ENCODE measurements at regions not wholly inside any gene's neighbourhood (a gene's known extent, or its start where the extent isn't known, plus 50 kb on each side); places are given as distances from the start of the nearest gene placed in this dataset.
"Not testable (repeated sequence)": the region's sequence is repeated elsewhere in the genome, so short reads cannot be mapped to it uniquely, and the experiment has no call there.

DNA sequence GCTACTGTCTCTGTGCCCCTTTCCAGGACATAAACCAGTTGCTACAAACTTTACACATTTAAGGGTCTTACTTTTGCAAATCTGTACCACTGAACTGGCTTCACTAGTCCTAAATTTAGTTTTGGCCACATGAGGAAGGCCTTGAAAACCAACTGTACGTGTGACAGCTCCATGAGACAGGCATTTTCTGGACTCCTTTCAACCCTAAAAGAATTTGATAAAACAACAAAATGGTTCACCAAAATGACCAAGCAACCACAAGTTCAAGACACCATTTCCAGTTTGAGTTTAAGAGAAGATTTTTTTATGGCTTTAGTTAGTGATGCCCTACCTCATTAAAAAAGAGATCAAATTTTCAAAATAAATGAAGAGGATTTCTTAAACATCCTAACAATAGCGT lies 246.4 kb downstream of the ZNF674 start:
- no peak for DNase-seq

DNA sequence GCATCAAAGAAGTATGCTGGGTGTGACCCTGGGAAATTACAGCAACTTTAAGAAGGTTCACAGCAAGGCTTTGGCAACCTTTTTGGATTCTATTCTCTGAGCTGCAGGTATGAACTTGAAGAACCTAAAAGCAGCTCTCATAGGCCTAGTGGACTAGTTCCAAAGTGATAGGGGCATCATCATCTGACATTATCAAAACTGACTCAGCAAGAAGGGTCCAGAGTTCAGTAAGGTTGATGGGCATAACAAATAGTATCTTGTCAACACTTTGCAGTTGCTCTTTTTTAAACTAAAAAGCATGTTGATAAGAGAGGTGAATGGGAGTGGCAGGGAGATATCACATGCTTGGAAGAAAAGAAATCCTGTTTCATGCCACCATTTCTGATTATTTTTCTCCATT lies 249.3 kb downstream of the ZNF674 start:
- no peak for DNase-seq

DNA sequence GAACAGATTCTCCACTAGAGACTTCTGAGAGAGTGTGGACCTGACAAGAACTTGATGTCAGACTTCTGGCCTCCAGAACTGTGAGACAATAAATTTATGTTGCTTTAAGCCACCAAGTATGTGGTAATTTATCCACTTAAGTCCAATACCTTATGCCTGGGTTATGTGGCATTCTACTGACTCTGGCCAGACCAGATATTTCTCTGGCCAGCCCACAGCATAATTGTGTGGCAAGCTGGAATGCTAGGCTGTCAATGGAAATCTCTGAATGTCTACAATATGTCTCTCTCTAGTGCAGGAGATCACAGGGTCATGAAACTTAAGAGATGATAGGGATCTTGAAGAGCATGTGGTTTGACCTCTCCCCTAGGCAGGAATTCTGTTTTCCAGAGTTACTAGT lies 251.0 kb downstream of the ZNF674 start:
- no peak for DNase-seq

DNA sequence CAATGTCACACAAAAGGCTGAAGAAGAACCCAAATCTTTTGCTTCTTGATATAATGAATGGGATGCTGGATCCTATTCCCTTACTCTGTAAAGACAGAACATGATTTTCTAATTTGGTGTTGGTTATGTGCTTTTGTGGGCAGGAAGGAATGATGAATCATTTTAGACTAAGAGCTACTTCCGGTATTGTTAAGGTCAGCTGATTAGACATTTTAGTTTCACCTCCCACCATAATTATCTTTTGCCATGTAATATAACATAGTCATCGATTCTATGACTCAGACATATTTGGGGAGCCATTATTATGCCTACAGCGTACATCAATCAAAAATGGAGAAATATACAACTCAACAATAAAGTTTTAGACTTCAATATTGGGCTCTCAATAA lies 265.3 kb downstream of the ZNF674 start:
- DNase-seq = no peak

DNA sequence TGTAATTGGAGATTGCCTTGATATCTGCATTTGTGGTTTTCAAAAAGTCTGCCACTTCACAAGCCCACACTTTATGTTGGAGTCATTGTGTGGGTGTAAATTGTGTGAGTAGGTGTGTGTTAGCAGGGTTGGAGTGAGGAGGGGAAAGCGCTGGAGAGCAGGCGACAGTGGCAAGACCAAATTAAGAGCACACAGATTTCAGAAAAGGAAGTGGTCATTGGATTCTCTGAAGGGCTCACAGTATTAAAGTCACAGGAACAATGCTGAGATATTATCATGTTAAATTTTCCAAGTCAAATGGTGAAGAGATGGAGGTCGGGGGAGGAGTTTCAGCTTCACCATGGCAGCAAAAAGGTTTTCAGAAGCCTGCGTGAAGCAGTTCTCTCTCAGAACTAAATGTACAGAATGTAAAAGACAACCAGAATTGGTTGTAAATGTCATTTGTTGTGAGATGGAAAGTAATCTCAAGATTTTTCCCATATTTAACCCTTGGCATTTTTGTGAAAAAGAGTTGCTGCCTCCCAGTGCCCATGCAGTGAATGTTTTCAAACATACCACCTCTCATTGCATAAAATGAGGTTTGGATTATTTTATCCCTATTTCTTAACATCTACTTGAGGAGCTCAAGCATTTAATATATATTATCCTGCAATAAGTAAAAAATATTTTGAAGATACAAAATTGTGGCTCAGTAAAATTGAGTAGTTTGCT lies 265.9 kb downstream of the ZNF674 start:
- DNase-seq = no peak

DNA sequence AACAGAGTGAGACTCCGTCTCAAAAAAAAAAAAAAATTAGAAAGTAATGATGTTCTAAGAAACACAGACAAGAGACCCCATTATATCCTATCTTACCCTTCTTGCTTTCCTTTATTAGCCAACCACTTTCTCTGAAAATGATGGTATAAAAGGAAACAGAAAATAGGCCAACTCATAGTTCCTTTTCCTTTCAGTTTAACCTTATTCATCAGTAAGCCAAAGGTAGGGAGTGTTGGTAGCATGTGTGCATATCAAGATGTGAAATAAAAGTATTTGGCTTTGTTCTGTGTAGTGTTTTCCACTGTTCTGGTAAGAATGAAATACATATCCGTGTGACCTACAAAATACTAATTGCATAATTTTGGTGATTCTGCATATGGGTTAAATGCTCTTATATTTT lies 266.6 kb downstream of the ZNF674 start:
- DNase-seq = no peak

DNA sequence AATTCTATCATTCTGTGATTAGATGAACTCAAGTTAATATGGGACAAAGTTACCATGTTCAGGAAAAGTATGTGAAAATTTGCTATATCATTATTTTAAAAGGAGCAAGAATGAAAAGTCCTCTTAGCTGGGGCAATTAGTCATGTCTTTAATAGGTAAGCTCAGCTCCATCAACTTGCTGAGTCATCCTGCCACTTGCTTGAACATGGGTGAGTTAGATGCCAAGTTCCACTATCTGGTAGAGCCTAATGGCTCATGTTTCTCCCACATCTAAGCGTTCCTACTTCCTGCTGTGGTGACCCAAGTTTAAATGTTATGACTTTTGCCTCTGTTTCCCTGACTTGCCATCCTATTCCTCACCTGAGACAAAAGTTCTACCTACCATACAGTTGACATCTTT lies 276.8 kb downstream of the ZNF674 start:
- no peak for DNase-seq

DNA sequence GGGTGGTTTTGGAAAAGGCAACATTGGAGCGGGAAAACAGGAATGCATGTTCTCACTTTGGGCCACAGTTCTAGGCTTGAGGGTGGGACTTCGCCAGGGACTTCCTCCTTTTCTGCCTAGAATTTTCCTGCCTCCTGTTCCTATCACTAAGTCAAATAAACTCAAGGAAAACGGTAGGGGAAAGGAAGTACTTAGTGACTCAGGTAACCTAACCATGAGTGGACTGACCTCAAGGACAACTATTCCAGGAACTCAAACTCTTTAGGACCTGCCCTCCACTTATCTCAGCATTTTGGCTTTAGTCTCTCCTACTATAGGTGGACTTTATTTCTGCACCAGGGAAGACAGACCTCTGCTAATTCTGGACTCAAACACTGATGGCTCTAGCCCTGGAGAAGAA lies 281.7 kb downstream of the ZNF674 start:
- no peak for DNase-seq

DNA sequence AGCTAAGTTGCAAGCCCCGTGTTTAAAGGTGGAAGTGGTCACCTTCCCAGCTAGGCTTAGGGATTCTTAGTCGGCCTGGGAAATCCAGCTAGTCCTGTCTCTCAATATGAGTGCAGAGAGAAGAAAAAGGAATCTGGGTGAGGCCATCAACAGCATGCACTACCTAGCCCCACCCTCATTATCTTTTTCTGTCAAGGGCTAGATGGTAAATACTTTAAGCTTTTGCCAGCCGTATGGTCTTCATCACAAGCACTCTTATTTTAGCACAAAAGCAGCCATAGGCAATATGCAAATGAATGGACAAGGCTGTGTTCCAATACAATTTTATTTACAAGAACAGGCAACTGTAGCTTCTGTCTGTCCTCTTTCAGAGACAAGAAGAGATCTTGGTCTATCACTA lies 282.9 kb downstream of the ZNF674 start:
- DNase-seq = no peak

DNA sequence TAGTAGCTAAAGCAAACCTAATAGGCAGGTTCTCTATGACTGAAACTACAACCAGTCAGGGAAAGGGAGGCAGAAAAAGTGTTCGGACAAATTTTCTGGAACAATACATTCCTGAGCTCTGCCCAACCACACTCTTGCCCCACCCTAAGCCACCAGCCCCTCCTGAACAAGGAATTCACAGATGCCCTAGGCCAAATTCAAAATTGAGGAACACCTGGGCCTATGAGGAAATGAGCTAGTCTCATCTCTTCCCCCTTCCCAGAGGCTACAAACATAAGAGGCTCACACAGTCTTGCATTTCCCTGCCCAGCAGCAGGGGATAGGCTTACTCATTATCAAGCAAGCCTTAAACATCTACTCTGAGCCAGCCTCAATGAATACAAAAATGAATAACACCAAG lies 284.7 kb downstream of the ZNF674 start:
- DNase-seq = no peak

DNA sequence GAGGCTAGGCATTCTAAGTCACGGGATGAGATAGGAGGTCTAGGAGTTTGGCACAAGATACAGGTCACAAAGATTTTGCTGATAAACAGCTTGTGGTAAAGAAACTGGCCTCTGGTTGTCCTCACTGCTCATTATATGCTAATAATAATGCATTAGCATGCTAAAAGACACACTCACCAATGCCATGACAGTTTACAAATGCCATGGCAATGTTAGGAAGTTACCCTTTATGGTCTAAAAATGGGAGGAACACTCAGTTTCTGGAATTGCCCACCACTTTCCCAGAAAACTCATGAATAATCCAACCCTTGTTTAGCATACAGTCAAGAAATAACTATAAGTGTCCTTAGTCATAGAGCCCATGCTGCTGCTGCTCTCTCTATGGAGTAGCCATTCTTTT lies 286.9 kb downstream of the ZNF674 start:
- no peak for DNase-seq

DNA sequence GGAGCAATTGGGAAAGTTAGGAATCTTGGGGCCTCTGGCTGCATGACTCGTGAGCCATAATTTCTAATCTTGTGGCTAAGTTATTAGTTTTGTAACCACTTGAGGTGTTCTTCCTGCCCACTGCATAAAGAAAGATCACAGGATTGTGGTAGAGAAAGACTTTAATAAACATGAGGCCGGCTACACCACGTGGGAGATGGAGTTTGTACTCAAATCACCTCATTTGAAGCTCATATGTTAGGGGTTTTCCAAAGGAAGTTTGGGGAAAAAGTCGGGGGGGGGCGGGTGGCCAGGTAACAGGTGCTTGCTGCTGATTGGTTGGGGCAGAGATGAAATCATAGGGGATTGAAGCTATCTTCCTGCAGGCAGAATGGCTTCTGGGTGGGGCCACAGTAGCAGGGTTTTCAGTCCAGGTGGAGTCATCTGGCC lies 287.8 kb downstream of the ZNF674 start:
- DNase-seq = no peak

DNA sequence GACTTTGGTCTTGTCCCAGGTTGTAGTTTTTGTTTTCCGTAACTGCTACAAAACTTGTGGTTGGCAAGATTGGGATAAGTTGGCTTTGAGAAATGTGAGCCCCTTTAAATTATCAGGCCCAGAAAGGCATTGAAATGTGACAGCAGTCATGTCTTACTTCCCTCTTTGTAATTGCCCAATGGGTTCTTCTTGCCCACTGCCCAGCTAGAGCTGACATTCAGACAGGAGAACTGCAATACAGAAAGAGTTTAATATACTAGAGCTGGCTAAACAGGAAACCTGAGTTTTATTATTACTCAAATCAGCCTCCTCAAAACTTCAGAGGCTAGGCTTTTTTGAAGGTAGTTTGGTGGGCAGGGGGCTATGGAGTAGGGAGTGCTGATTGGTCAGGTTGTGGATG lies 288.3 kb downstream of the ZNF674 start:
- DNase-seq = no peak

DNA sequence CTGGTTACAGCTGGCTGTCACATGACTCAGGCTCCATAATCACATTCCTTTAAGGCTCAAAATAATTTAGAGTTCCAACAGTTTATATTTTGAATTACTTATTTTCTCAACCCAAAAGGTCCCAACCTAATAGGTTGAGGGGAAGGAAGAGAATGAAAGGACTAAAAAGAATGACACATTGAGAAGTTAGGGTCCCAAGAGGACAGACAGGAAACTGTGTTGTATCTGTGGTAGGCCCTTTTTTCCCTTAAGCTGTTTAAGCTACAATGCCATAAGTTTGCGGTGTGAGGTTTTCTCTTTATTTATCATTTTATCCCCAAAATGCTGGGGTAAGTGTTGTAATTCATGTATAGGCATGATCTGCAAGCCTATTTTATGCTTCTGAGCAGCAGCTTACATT lies 290.2 kb downstream of the ZNF674 start:
- no peak for DNase-seq

DNA sequence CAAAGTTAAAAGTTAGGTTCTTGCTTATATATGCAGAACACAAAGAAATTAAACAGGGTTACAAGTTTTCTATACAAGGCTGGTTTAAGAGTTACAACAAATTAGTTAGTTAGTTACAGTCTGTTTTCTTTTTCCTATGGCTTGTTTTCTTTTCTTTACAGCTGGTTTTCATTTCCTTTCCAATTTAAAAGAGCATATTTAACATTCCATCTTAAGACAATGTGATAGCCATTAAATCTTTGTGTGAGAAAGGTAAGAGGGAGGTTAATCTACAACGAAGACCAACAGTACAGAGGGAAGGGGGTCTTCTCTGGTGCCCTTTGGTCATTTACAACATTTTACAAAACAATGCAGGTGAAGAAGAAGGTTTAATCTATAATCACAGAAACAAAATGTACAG lies 290.6 kb downstream of the ZNF674 start:
- DNase-seq = no peak

DNA sequence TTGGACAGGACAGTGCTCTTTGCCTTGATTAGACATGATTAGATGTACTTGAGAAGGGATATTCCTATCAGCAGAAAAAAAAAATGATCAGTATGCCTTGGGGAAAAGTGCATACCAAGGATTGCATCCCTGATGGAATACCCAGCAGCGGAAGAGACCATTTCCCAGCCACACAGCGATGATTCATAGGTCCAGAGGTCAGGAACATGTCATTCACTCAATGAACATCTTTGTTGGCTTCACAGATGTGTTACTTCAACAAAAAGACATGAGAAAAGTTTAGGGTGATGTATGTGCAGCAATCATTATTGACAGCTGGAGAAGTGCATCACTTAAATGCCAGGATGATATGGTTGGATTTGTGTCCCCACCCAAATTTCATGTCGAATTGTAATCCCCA lies 293.5 kb downstream of the ZNF674 start:
- DNase-seq = no peak

DNA sequence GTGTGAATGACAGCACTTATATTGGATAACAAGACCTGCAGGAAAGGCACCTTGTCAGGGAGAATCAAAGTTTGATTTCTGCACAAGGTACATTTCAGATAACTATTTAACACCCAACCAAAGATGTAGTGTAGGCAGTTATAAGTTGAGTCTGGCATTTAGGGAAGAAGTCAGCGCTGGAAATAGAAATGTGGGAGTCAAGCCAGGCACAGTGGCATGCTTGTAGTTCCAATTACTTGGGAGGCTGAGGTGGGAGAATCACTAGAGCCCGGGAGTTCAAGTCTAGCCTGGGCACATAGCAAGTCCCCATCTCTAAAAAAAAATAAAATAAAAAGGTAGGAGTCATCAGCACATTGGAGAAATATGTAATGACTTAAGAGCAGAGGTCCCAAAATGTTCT lies 295.1 kb downstream of the ZNF674 start:
- DNase-seq = no peak

DNA sequence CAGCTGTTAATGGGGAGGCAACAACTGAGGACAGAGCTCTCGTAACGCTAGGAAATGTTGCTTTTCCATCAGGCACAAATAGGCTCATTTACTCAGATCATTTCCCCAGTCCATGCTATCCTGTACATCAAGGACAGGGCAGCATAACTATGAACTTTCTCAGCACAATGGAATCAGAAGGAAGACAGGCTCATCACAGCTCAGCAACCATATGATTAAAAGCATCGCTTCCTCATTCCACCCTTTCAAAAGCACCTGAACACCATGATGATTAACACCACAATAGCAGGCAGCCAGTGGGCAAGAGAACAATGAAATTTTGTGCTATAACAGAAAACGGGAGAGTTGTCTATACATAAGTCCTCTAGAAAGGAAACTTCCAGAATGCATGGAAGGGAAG lies 297.8 kb downstream of the ZNF674 start:
- DNase-seq = no peak

DNA sequence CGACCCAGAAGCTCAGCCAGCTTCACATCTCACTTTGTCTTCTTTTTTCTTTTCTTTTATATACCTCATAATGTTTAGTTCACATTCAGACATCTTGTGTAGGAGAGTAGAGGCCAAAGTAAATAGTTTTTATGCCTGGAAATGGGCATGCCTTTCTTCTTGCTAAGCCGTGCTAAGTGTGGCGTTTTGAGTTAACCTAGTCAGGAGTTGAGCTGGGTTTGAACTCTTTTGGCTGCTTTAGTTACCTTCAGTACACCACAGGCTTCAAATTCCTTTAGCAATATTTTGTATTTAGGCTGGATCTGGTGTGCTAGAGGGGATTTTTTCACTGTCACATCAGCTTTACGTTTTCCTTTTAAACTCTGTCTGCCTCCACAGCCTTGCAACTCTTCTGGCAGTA lies 300.8 kb downstream of the ZNF674 start:
- DNase-seq = no peak

DNA sequence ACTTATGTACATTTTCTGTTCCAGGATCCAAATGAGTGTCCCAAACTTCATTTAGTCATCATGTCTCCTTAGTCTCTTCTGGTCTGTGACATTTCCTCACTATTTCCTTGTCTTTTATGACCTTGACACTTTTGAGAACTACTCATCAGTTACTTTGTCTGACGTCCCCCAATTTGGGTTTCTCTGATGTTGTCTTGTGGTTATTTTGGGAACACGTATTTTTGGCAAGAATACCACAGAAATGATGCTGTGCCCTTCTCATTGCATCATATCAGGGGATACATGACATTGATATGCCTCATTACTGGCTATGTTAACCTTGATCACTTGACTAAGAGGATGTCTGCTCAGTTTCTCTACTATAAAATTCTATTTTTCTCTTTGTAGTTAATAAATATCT lies 308.8 kb downstream of the ZNF674 start:
- no peak for DNase-seq

DNA sequence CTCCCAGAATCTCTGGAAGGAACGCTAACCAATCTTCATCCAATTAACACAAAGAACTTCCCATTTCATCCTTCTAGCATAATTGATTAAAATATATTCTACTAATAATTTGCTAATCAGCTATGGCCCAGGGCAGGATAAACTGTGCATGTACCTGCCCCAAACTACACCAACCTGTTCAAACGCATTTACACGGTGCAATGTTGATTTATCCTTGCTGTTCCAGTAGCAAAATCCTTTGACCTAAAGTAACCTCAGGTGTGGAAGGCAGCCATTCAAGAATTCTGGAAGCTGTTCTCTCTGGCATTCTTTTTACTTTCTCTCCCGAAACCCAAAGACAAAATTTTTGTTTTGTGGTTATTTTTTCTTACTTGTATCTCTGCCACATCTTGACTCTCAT lies 309.4 kb downstream of the ZNF674 start:
- DNase-seq = no peak

DNA sequence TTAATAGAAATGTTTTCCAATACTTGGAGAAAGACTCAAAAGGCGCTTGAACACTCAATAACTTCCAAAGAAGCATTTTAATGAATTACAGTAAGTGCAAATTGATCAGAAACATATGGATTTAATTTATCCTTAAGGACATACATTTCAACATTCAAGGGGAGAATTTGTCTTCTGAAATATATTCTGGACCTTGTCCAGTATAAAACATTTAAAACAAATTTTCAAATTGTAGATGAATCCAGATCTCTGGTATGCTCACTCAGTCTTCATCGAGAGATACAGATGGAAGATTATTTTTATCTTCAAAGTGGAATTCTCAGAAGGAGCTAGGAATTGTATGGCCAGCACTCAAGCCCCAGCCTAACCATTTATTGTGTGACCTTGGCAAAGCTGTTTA lies 310.4 kb downstream of the ZNF674 start:
- no peak for DNase-seq

DNA sequence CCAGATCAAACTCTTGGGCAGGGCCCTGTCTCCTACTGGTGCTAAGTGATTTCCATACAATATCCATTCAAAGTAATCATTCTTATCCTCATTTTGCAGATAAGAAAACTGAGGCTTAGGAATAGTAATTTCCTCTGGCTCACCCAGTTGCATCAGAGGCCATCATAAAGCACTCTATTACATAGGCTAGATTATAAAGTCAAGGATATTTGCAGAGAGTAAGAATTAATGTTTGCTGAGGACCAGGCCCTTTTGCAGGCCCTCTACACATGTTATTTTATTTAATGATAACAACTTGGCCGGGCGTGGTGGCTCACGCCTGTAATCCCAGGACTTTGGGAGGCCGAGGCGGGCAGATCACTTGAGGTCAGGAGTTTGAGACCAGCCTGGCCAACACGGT lies 316.8 kb downstream of the ZNF674 start:
- no peak for DNase-seq

DNA sequence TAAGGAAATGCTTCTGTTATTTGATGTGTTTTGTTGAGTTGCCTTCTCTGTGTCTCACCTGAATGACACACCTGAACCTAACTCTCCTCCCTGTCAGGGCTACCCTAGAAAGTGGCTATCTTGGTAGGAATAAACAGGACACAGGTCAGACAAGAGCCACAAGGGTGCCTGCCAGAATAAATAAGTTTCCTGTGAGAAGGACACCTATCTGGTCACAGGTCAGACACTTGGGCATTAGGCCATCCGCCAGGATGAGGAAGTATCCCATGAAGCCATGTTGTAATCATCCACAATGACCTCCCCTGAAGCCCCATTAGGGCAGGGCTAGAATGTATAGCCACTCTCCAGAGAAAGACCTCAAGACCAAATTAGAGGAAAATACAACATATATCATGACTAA lies 318.8 kb downstream of the ZNF674 start:
- no peak for DNase-seq

DNA sequence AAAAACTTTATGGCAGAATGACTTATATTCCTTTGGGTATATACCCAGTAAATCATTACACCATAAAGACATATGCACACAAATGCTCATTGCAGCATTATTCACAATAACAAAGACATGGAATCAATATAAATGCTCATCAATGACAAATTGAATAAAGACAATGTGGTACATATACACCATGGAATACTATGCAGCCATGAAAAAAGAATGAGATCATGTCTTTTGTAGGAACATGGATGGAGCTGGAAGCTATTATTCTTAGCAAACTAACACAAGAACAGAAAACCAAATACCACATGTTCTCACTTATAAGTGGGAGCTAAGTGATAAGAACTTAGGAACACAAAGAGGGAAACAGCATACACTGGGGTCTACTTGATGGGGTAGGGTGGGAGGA lies 321.7 kb downstream of the ZNF674 start:
- DNase-seq = not testable (repeated sequence)

DNA sequence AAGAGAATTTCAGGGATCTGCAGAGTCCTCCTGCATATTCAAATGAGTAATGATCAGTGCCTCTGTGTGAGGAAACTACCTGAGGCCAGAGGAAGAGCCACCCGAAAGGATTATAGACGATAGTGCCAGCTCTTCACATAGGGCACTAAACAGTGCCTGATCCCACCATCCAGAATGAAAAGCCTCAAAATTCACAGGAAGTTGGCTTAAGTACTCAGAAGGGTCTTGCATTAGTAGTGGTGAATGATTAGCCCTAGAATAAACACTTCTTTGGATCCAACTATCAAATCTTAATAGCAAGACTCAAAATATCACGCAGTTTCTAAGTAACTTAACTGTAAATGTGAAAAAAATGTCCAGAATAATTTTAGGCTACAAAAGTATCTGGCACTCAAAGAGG lies 324.4 kb downstream of the ZNF674 start:
- DNase-seq = no peak
